ENCODE measurements at regions not wholly inside any gene's neighbourhood (a gene's known extent, or its start where the extent isn't known, plus 50 kb on each side); places are given as distances from the start of the nearest gene placed in this dataset.

- no peaks in the 10 kb centered on the region for H3K9me3 ChIP-seq
- TF ChIP-seq CTCF (IDR thresholded peaks at IDR 0.05) = no peak
- peaks cover 9% of the 10 kb centered on the region for H3K27me3 ChIP-seq
These were observed 407.0 kb upstream of the RGMA start for GRCh38 chr15:93495799-93496637.

GRCh38 chr15:93493172-93493571, 404.2 kb upstream of the RGMA start:
- H3K36me3 ChIP-seq = no peaks in the 10 kb centered on the region
- no peaks in the 10 kb centered on the region for H3K9me3 ChIP-seq
- H3K4me1 ChIP-seq (ENCODE audit: control insufficient read depth in 1 of 2, insufficient read depth in 1 of 2, low read depth in 1 of 2, low read length in 1 of 2) = no peaks in the 10 kb centered on the region
- no peak overlapping the region for H3K27ac ChIP-seq
- H3K27me3 ChIP-seq = peaks cover 4% of the 10 kb centered on the region
- H3K4me3 ChIP-seq (ENCODE audit: low read depth in 1 of 2, low read length in 1 of 2) = no peak overlapping the region
- no peak for TF ChIP-seq CTCF (IDR thresholded peaks at IDR 0.05)

More at GRCh38 chr15:93495799-93496637, 407.0 kb upstream of the RGMA start:
- Histone ChIP-seq H3K4me3 (ENCODE audit: low read depth in 1 of 2, low read length in 1 of 2) (no peak overlapping the region), H3K27ac (no peak overlapping the region), H3K36me3 (no peaks in the 10 kb centered on the region), H3K4me1 (ENCODE audit: control insufficient read depth in 1 of 2, insufficient read depth in 1 of 2, low read depth in 1 of 2, low read length in 1 of 2) (no peaks in the 10 kb centered on the region)

- Histone ChIP-seq H3K9me3 (no peaks in the 10 kb centered on the region), H3K27me3 (no peaks in the 10 kb centered on the region), H3K4me3 (ENCODE audit: low read depth in 1 of 2, low read length in 1 of 2) (no peak overlapping the region), H3K36me3 (no peaks in the 10 kb centered on the region), H3K27ac (no peak overlapping the region), H3K4me1 (ENCODE audit: control insufficient read depth in 1 of 2, insufficient read depth in 1 of 2, low read depth in 1 of 2, low read length in 1 of 2) (no peaks in the 10 kb centered on the region)
- no peak for TF ChIP-seq CTCF (IDR thresholded peaks at IDR 0.05)
These were observed 402.3 kb upstream of the RGMA start for GRCh38 chr15:93491291-93491690.

- Histone ChIP-seq H3K4me1 (ENCODE audit: control insufficient read depth in 1 of 2, insufficient read depth in 1 of 2, low read depth in 1 of 2, low read length in 1 of 2) (no peaks in the 10 kb centered on the region), H3K4me3 (ENCODE audit: low read depth in 1 of 2, low read length in 1 of 2) (no peak overlapping the region), H3K27ac (no peak overlapping the region), H3K27me3 (no peaks in the 10 kb centered on the region), H3K9me3 (no peaks in the 10 kb centered on the region), H3K36me3 (no peaks in the 10 kb centered on the region)
- no peak for TF ChIP-seq CTCF (IDR thresholded peaks at IDR 0.05)
These were observed 399.3 kb upstream of the RGMA start for GRCh38 chr15:93488296-93488713.

GRCh38 chr15:93486407-93487117, 397.6 kb upstream of the RGMA start:
- Histone ChIP-seq H3K9me3 (no peaks in the 10 kb centered on the region), H3K4me3 (ENCODE audit: low read depth in 1 of 2, low read length in 1 of 2) (no peak overlapping the region), H3K36me3 (no peaks in the 10 kb centered on the region), H3K4me1 (ENCODE audit: control insufficient read depth in 1 of 2, insufficient read depth in 1 of 2, low read depth in 1 of 2, low read length in 1 of 2) (no peaks in the 10 kb centered on the region), H3K27ac (no peak overlapping the region), H3K27me3 (no peaks in the 10 kb centered on the region)
- no peak for TF ChIP-seq CTCF (IDR thresholded peaks at IDR 0.05)

All from neutrophil (primary cell).